H9 (cell line): ENCODE measurements at regions not wholly inside any gene's neighbourhood (a gene's known extent, or its start where the extent isn't known, plus 50 kb on each side); places are given as distances from the start of the nearest gene placed in this dataset.

Source experiments
- DNase-seq: peaks from one replicate; pipeline ENCODE4 v3.0.0-alpha.2; 2017
- H2AFZ ChIP-seq: one replicate; pipeline ENCODE4 v1.6.1; 2013; ENCODE audit warnings: mild to moderate bottlenecking, low read length, control low read depth, moderate library complexity
- H2AK5ac ChIP-seq: 2 replicates; pipeline ENCODE4 v1.6.1; 2013; ENCODE audit warnings: low read length, control low read depth, mixed read lengths; ENCODE audit not compliant: insufficient read length
- H2BK120ac ChIP-seq: one replicate; pipeline ENCODE4 v1.6.1; 2013; ENCODE audit warnings: low read depth, mild to moderate bottlenecking, low read length, control low read depth, inconsistent platforms; ENCODE audit not compliant: poor library complexity, severe bottlenecking
- H2BK12ac ChIP-seq: 2 replicates; pipeline ENCODE4 v1.6.1; 2013; ENCODE audit warnings: low read length, control low read depth, mixed read lengths, low read depth; ENCODE audit not compliant: insufficient read length
- H2BK15ac ChIP-seq: 2 replicates; pipeline ENCODE4 v1.6.1; 2013; ENCODE audit warnings: low read depth, low read length, control low read depth
- H2BK20ac ChIP-seq: one replicate; pipeline ENCODE4 v1.6.1; 2013; ENCODE audit warnings: low read depth, mild to moderate bottlenecking, low read length, control low read depth, inconsistent platforms; ENCODE audit not compliant: poor library complexity, severe bottlenecking
- H2BK5ac ChIP-seq: 2 replicates; pipeline ENCODE4 v1.6.1; 2013; ENCODE audit warnings: low read length, control low read depth, mixed read lengths; ENCODE audit not compliant: insufficient read length
- H3K14ac ChIP-seq: 2 replicates; pipeline ENCODE4 v1.6.1; 2013; ENCODE audit warnings: low read length, control low read depth; ENCODE audit not compliant: insufficient read depth
- H3K18ac ChIP-seq: 2 replicates; pipeline ENCODE4 v1.6.1; 2013; ENCODE audit warnings: low read depth, mild to moderate bottlenecking, mixed read lengths, low read length, control low read depth; ENCODE audit not compliant: insufficient read length
- H3K23ac ChIP-seq: 2 replicates; pipeline ENCODE4 v1.6.1; 2013; ENCODE audit warnings: low read length, control low read depth, mixed read lengths, low read depth; ENCODE audit not compliant: insufficient read length
- H3K23me2 ChIP-seq: 2 replicates; pipeline ENCODE4 v1.6.1; 2013; ENCODE audit warnings: low read depth, mild to moderate bottlenecking, mixed read lengths, low read length, control low read depth; ENCODE audit not compliant: insufficient read length, poor library complexity, severe bottlenecking
- H3K27ac ChIP-seq: 2 replicates; pipeline ENCODE4 v1.5.1; 2013; ENCODE audit warnings: low read length, control low read depth, mixed read lengths, low read depth; ENCODE audit not compliant: insufficient read length
- H3K27me3 ChIP-seq: 2 replicates; pipeline ENCODE4 v1.6.1; 2013; ENCODE audit warnings: low read length, control low read depth, inconsistent platforms; ENCODE audit not compliant: insufficient read depth
- H3K4ac ChIP-seq: 2 replicates; pipeline ENCODE4 v1.6.1; 2013; ENCODE audit warnings: low read depth, mild to moderate bottlenecking, control low read depth, inconsistent platforms, low read length, moderate library complexity
- H3K4me1 ChIP-seq: 2 replicates; pipeline ENCODE4 v1.6.1; 2013; ENCODE audit warnings: low read length, control low read depth, inconsistent platforms; ENCODE audit not compliant: insufficient read depth
- H3K4me2 ChIP-seq: 2 replicates; pipeline ENCODE4 v1.6.1; 2013; ENCODE audit warnings: low read length, control low read depth, mixed read lengths; ENCODE audit not compliant: insufficient read length, insufficient read depth
- H3K56ac ChIP-seq: 2 replicates; pipeline ENCODE4 v1.6.1; 2013; ENCODE audit warnings: low read depth, mild to moderate bottlenecking, mixed read lengths, low read length, control low read depth; ENCODE audit not compliant: insufficient read length
- H3K79me1 ChIP-seq: 2 replicates; pipeline ENCODE4 v1.6.1; 2013; ENCODE audit warnings: low read depth, mild to moderate bottlenecking, moderate library complexity, low read length, control low read depth, inconsistent platforms; ENCODE audit not compliant: insufficient read depth, poor library complexity, severe bottlenecking
- H3K79me2 ChIP-seq: 2 replicates; pipeline ENCODE4 v1.6.1; 2013; ENCODE audit warnings: low read length, control low read depth, inconsistent platforms; ENCODE audit not compliant: insufficient read depth
- H3K9ac ChIP-seq: 2 replicates; pipeline ENCODE4 v1.6.1; 2013; ENCODE audit warnings: low read length, control low read depth, mixed read lengths; ENCODE audit not compliant: insufficient read length; ENCODE audit errors: extremely low read depth
- H3K9me3 ChIP-seq: one replicate; pipeline ENCODE4 v1.6.1; 2013; ENCODE audit warnings: low read depth, low read length, inconsistent platforms; ENCODE audit not compliant: control insufficient read depth
- H3T11ph ChIP-seq: one replicate; pipeline ENCODE4 v1.6.1; 2013; ENCODE audit warnings: mild to moderate bottlenecking, low read length, control low read depth, inconsistent platforms
- H4K20me1 ChIP-seq: one replicate; pipeline ENCODE4 v1.6.1; 2013; ENCODE audit not compliant: control insufficient read depth, insufficient read length, insufficient read depth
- H4K5ac ChIP-seq: 2 replicates; pipeline ENCODE4 v1.6.1; 2013; ENCODE audit warnings: low read depth, mild to moderate bottlenecking, mixed read lengths, low read length, control low read depth; ENCODE audit not compliant: insufficient read length
- H4K8ac ChIP-seq: replicated peaks from 2 replicates; pipeline ENCODE4 v1.6.1; 2013; ENCODE audit warnings: low read length, control low read depth, mixed read lengths, low read depth; ENCODE audit not compliant: insufficient read length
- H4K91ac ChIP-seq: 2 replicates; pipeline ENCODE4 v1.6.1; 2013; ENCODE audit warnings: low read depth, mild to moderate bottlenecking, moderate library complexity, mixed read lengths, low read length, control low read depth; ENCODE audit not compliant: insufficient read length
- H3K27ac Mint-ChIP-seq, 3 experiments: 2 replicates in 2 of 3; 3 replicates in 1 of 3; pipeline ENCODE4 v1.8.0; 2020 to 2021; ENCODE audit warnings: mixed read lengths in 3 of 3, mild to moderate bottlenecking in 1 of 3, moderate library complexity in 1 of 3
- H3K27me3 Mint-ChIP-seq: 2 replicates; pipeline ENCODE4 v1.8.0; 2021; ENCODE audit warnings: low read depth, mild to moderate bottlenecking, moderate library complexity, mixed read lengths
- H3K36me3 Mint-ChIP-seq, 3 experiments: 2 replicates in 2 of 3; 3 replicates in 1 of 3; pipeline ENCODE4 v1.8.0; 2020 to 2021; ENCODE audit warnings: low read depth in 3 of 3, mixed read lengths in 3 of 3; ENCODE audit not compliant: insufficient read depth in 1 of 3
- H3K4me1 Mint-ChIP-seq, 2 experiments: 2 replicates each; pipeline ENCODE4 v1.8.0; 2020; ENCODE audit warnings: mixed read lengths in 2 of 2
- H3K4me3 Mint-ChIP-seq, 2 experiments: 2 replicates in 1 of 2; 3 replicates in 1 of 2; pipeline ENCODE4 v1.8.0; 2020 to 2021; ENCODE audit warnings: mild to moderate bottlenecking in 2 of 2, mixed read lengths in 2 of 2, moderate library complexity in 1 of 2
- H3K9me3 Mint-ChIP-seq, 2 experiments: 2 replicates in 1 of 2; 3 replicates in 1 of 2; pipeline ENCODE4 v1.8.0; 2020; ENCODE audit warnings: mild to moderate bottlenecking in 2 of 2, mixed read lengths in 2 of 2, moderate library complexity in 1 of 2
- CTCF ChIP-seq: fragments of 200-600 bp; sonication (generic); conservative IDR thresholded peaks from 3 replicates; pipeline ENCODE4 v1.8.0; 2021; ENCODE audit warnings: antibody characterized with exemption, mild to moderate bottlenecking
- WGBS: extraction: QIAGEN DNeasy Blood & Tissue Kit; methylation state at CpG from one replicate; pipeline ENCODE4 v1.1.7; 2013; ENCODE audit warnings: missing lambda C conversion rate, low lambda C conversion rate, mixed read lengths; ENCODE audit not compliant: insufficient read length; ENCODE audit errors: extremely low coverage; 5-methylcytosine and 5-hydroxymethylcytosine counted together

DNA sequence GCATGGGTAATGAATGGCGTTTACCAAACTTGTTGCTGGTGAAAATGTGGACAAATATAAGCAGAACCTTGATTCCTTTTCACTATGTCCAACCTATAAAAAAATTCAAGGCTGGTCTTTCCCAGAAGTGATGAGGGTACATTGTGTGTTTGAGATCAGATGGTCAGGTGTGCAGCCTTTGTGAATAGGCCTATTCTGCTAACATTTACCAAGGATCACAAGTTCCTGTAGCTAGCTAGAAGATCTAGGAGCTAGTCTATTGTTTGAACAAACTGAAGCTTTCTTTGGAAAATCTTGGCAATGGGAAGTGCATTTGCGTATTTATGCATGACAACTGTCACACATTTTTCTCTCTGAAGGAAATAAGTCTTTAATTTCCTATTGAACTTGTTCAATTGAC is 489.6 kb downstream of the KLF5 start:
- H3K23me2 ChIP-seq: no peaks in the 10 kb centered on the region
- TF ChIP-seq CTCF: no peak
- H4K5ac ChIP-seq: no peak overlapping the region
- H3K79me2 ChIP-seq: no peaks in the 10 kb centered on the region
- H2BK120ac ChIP-seq: no peak overlapping the region
- no peaks in the 10 kb centered on the region for H4K20me1 ChIP-seq
- H3K23ac ChIP-seq: no peak overlapping the region
- no peak overlapping the region for H3K18ac ChIP-seq
- no peak overlapping the region for H3K27ac Mint-ChIP-seq
- no peak for DNase-seq
- no peaks in the 10 kb centered on the region for H3K9me3 ChIP-seq
- H3K4me3 Mint-ChIP-seq: no peak overlapping the region
- H2BK5ac ChIP-seq: no peak overlapping the region
- no peak overlapping the region for H2AK5ac ChIP-seq
- no peaks in the 10 kb centered on the region for H3K36me3 Mint-ChIP-seq
- H3K27me3 ChIP-seq: no peaks in the 10 kb centered on the region; the same call in 1 of the 2 replicates
- no peaks in the 10 kb centered on the region for H3K79me1 ChIP-seq
- no peak overlapping the region for H3K27ac ChIP-seq
- H3K27me3 Mint-ChIP-seq: no peaks in the 10 kb centered on the region
- no peak overlapping the region for H4K8ac ChIP-seq
- H3K14ac ChIP-seq: no peak overlapping the region
- no peaks in the 10 kb centered on the region for H3K9me3 Mint-ChIP-seq
- H4K91ac ChIP-seq: no peak overlapping the region
- no peak overlapping the region for H2BK12ac ChIP-seq
- no peak overlapping the region for H3K4me2 ChIP-seq
- peaks cover 3% of the 10 kb centered on the region; the same call in 1 of the 2 replicates for H3K4me1 ChIP-seq
- H2BK20ac ChIP-seq: no peak overlapping the region
- no peak overlapping the region for H3K4ac ChIP-seq
- no peak overlapping the region for H2AFZ ChIP-seq
- H3T11ph ChIP-seq: no peak overlapping the region
- WGBS: no CpG with 5 or more reads among the region's 2 CpGs
- H3K4me1 Mint-ChIP-seq: peaks cover 4 to 9% of the 10 kb centered on the region in 2 experiments
- no peak overlapping the region for H3K56ac ChIP-seq
- H2BK15ac ChIP-seq: no peak overlapping the region
- no peak overlapping the region for H3K9ac ChIP-seq
